ENCODE measurements at regions not wholly inside any gene's neighbourhood (a gene's known extent, or its start where the extent isn't known, plus 50 kb on each side); places are given as distances from the start of the nearest gene placed in this dataset.

DNA sequence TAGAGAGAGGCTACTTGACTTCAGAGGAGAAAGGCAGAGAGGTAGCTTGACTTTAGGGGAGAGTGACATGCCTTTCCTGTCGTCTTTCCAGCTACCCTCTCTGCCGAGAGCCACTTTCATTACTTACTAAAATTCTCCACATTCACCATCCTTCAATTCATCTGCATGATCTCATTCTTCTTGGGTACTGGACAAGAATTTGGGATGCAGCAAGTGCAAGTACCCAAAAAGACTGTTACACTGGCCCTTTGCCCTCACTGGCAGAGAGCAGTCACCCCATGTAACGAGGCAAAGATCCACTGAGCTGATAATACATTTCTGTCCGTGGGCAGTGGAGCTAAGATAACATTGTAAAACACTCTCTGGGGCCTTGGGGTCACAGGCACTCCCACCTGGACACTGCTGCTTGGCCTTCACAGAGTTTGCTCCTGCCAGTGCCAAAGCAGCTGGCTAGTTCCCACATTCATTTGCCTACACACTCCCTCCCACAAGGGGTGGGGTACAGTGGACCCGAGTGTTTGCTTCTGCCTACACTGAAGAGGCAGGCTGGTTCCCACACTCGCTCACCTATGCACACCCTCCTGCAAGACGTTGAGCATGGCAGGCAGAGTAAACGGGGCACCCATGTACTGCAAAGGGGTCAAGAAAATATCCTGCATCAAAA, 1276.9 kb upstream of the PCDH9 start:
- 68% methylated on average over 7 of the region's 8 CpGs for WGBS (ENCODE audit: insufficient coverage)
- H3K27ac Mint-ChIP-seq: no peak overlapping the region
- no peak for TF ChIP-seq CTCF (IDR thresholded peaks at IDR 0.05)
- no peak overlapping the region for H3K4me3 ChIP-seq (ENCODE audit: low read length)
- ATAC-seq: no peak
- H3K4me3 Mint-ChIP-seq: no peak overlapping the region
- peaks cover 8% of the 10 kb centered on the region for H3K9me3 ChIP-seq (ENCODE audit: control insufficient read depth, insufficient read depth, low read length)
- H3K36me3 ChIP-seq (ENCODE audit: control insufficient read depth, insufficient read depth, low read length): no peaks in the 10 kb centered on the region
- H3K4me1 ChIP-seq (ENCODE audit: control insufficient read depth, insufficient read depth, low read length): no peaks in the 10 kb centered on the region
- no peaks in the 10 kb centered on the region for H3K4me1 Mint-ChIP-seq
- intact Hi-C loops (cut with micrococcal nuclease): no loop called here
- no peaks in the 10 kb centered on the region for H3K36me3 Mint-ChIP-seq
- H3K27ac ChIP-seq (ENCODE audit: low read length): no peak overlapping the region
- no peaks in the 10 kb centered on the region for H3K27me3 ChIP-seq (ENCODE audit: control insufficient read depth, insufficient read depth, low read length)
- peaks cover 4 to 9% of the 10 kb centered on the region in 2 donors for H3K9me3 Mint-ChIP-seq
- DNase-seq: no peak
- H3K27me3 Mint-ChIP-seq (ENCODE audit: low read depth in 2 of 2): no peaks in the 10 kb centered on the region

GRCh38 chr13:68490594-68490993, 1260.5 kb upstream of the PCDH9 start:
- Mint-ChIP-seq H3K36me3 (no peaks in the 10 kb centered on the region), H3K27me3 (ENCODE audit: low read depth in 2 of 2) (no peaks in the 10 kb centered on the region), H3K9me3 (peaks cover 8 to 23% of the 10 kb centered on the region in 2 donors), H3K27ac (no peak overlapping the region), H3K4me1 (no peaks in the 10 kb centered on the region), H3K4me3 (no peak overlapping the region)
- H3K27ac ChIP-seq (ENCODE audit: low read length): no peak overlapping the region
- DNase-seq (no peak), ATAC-seq (no peak)
- no peaks in the 10 kb centered on the region for H3K36me3 ChIP-seq (ENCODE audit: control insufficient read depth, insufficient read depth, low read length)
- H3K9me3 ChIP-seq (ENCODE audit: control insufficient read depth, insufficient read depth, low read length): peaks cover 7% of the 10 kb centered on the region
- H3K4me3 ChIP-seq (ENCODE audit: low read length): no peak overlapping the region
- no peaks in the 10 kb centered on the region for H3K27me3 ChIP-seq (ENCODE audit: control insufficient read depth, insufficient read depth, low read length)
- 90% methylated on average over 3 of the region's 4 CpGs for WGBS (ENCODE audit: insufficient coverage)
- intact Hi-C loops (cut with micrococcal nuclease): no loop called here
- H3K4me1 ChIP-seq (ENCODE audit: control insufficient read depth, insufficient read depth, low read length): no peaks in the 10 kb centered on the region
- TF ChIP-seq CTCF (IDR thresholded peaks at IDR 0.05): no peak

DNA sequence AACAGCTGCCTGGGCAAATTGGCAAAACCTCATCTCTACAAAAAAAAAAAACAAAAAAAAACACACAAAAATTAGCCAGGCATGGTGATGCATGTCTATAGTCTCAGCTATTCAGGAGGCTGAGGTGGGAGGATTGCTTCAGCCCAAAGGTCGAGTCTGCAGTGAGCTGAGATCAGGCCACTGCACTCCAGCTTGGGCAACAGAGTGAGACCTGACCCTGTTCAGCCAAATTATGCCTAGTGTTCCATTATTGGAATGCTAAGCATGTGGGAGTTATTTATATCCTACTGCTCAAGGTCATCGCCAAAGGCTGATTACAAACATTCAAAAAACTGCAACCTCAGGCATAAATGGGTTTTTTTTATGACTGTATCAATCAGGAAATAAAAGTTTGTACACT, 1251.0 kb upstream of the PCDH9 start:
- no peaks in the 10 kb centered on the region for H3K36me3 ChIP-seq (ENCODE audit: control insufficient read depth, insufficient read depth, low read length)

More for the DNA sequence above, 1251.0 kb upstream of the PCDH9 start:
- Histone ChIP-seq H3K4me1 (ENCODE audit: control insufficient read depth, insufficient read depth, low read length) (no peaks in the 10 kb centered on the region), H3K27ac (ENCODE audit: low read length) (no peak overlapping the region), H3K27me3 (ENCODE audit: control insufficient read depth, insufficient read depth, low read length) (no peaks in the 10 kb centered on the region), H3K9me3 (ENCODE audit: control insufficient read depth, insufficient read depth, low read length) (no peaks in the 10 kb centered on the region), H3K4me3 (ENCODE audit: low read length) (no peak overlapping the region)
- no peaks in the 10 kb centered on the region for H3K36me3 Mint-ChIP-seq
- DNase-seq (no peak), ATAC-seq (no peak)
- no peak for TF ChIP-seq CTCF (IDR thresholded peaks at IDR 0.05)
- H3K4me1 Mint-ChIP-seq: no peaks in the 10 kb centered on the region
- intact Hi-C loops (cut with micrococcal nuclease): no loop called here
- peaks cover 7 to 11% of the 10 kb centered on the region in 2 donors for H3K9me3 Mint-ChIP-seq
- H3K27ac Mint-ChIP-seq: no peak overlapping the region
- H3K4me3 Mint-ChIP-seq: no peak overlapping the region
- no peaks in the 10 kb centered on the region for H3K27me3 Mint-ChIP-seq (ENCODE audit: low read depth in 2 of 2)
- 75% methylated on average over 2 of the region's 2 CpGs for WGBS (ENCODE audit: insufficient coverage)

Data from natural killer cell (primary cell).